Tibial nerve (tissue), 4 donors: ENCODE measurements at regions not wholly inside any gene's neighbourhood (a gene's known extent, or its start where the extent isn't known, plus 50 kb on each side); places are given as distances from the start of the nearest gene placed in this dataset.

Source experiments
- DNase-seq, 2 donors: peaks; one replicate each; pipeline ENCODE4 v3.0.0-alpha.2; 2019; ENCODE audit warnings: low spot score in 2 of 2
- H3K27ac ChIP-seq, 4 donors: fragments of 200-600 bp; sonication (generic) in 3 of 4; one replicate each; pipeline ENCODE4 v1.5.1; 2017 to 2019; ENCODE audit warnings: mild to moderate bottlenecking in 1 of 4
- H3K27me3 ChIP-seq, 2 donors: fragments of 200-600 bp; sonication (generic) in 1 of 2; one replicate each; pipeline versions ENCODE4 v1.5.1 to v1.6.0; 2017 to 2019
- H3K36me3 ChIP-seq, 3 donors: fragments of 200-600 bp; sonication (generic); one replicate each; pipeline ENCODE4 v1.5.1; 2018 to 2019
- H3K4me1 ChIP-seq, 4 donors: fragments of 200-600 bp; sonication (generic) in 3 of 4; one replicate each; pipeline ENCODE4 v1.5.1; 2017 to 2019
- H3K4me3 ChIP-seq, 4 donors: fragments of 200-600 bp; sonication (generic) in 3 of 4; one replicate each; pipeline ENCODE4 v1.5.1; 2017 to 2019; ENCODE audit warnings: mild to moderate bottlenecking in 1 of 4, moderate library complexity in 1 of 4
- H3K9me3 ChIP-seq, 4 donors: fragments of 200-600 bp; sonication (generic) in 3 of 4; one replicate each; pipeline ENCODE4 v1.5.1; 2017 to 2019
- CTCF ChIP-seq, 5 experiments: fragments of 200-600 bp in 3 of 5; fragments of 450-650 bp in 2 of 5; sonication (generic) in 3 of 5; IDR thresholded peaks; one replicate each; pipeline ENCODE4 v1.5.1; 2016 to 2019; ENCODE audit warnings: antibody characterized with exemption in 5 of 5, mild to moderate bottlenecking in 3 of 5, moderate library complexity in 2 of 5
- EP300 ChIP-seq, 2 donors: sonication (generic); formaldehyde crosslinking; IDR thresholded peaks; one replicate each; pipeline ENCODE4 v1.6.1; 2017; ENCODE audit warnings: antibody characterized with exemption in 2 of 2, mild to moderate bottlenecking in 1 of 2
- POLR2A ChIP-seq, 2 donors: fragments of 450-650 bp; IDR thresholded peaks; one replicate each; pipeline ENCODE4 v1.6.1; 2017; ENCODE audit warnings: antibody characterized with exemption in 2 of 2, mild to moderate bottlenecking in 2 of 2, moderate library complexity in 2 of 2
- WGBS, 2 donors: methylation state at CpG; one replicate each; pipeline ENCODE4 v1.1.5; 2018; 5-methylcytosine and 5-hydroxymethylcytosine counted together

GRCh38 chr21:22106720-22107410, 1108.7 kb downstream of the NCAM2 start:
- 84 to 89% methylated on average over 2 of the region's 2 CpGs for WGBS, 2 donors
- no peak for TF ChIP-seq EP300 (IDR thresholded peaks at IDR 0.05)
- TF ChIP-seq POLR2A (IDR thresholded peaks at IDR 0.05), result no peak
- TF ChIP-seq CTCF (IDR thresholded peaks at IDR 0.05), result no peak

GRCh38 chr21:22115746-22116145, 1117.5 kb downstream of the NCAM2 start:
- Histone ChIP-seq H3K36me3 (no peaks in the 10 kb centered on the region), H3K9me3 (peaks cover 0 to 6% (median 0%) of the 10 kb centered on the region in 4 donors), H3K4me3 (no peak overlapping the region), H3K27me3 (no peaks in the 10 kb centered on the region), H3K4me1 (no peaks in the 10 kb centered on the region), H3K27ac (no peak overlapping the region)
- DNase-seq, result no peak
- no peak for TF ChIP-seq POLR2A (IDR thresholded peaks at IDR 0.05)
- no peak for TF ChIP-seq EP300 (IDR thresholded peaks at IDR 0.05)
- no peak for TF ChIP-seq CTCF (IDR thresholded peaks at IDR 0.05)
- 84 to 88% methylated on average over 2 of the region's 2 CpGs for WGBS, 2 donors

More at GRCh38 chr21:22106720-22107410, 1108.7 kb downstream of the NCAM2 start:
- Histone ChIP-seq H3K4me3 (no peak overlapping the region), H3K9me3 (peaks cover 0 to 11% (median 0%) of the 10 kb centered on the region in 4 donors), H3K27me3 (no peaks in the 10 kb centered on the region), H3K4me1 (no peaks in the 10 kb centered on the region), H3K27ac (no peak overlapping the region), H3K36me3 (no peaks in the 10 kb centered on the region)
- no peak for DNase-seq

DNA sequence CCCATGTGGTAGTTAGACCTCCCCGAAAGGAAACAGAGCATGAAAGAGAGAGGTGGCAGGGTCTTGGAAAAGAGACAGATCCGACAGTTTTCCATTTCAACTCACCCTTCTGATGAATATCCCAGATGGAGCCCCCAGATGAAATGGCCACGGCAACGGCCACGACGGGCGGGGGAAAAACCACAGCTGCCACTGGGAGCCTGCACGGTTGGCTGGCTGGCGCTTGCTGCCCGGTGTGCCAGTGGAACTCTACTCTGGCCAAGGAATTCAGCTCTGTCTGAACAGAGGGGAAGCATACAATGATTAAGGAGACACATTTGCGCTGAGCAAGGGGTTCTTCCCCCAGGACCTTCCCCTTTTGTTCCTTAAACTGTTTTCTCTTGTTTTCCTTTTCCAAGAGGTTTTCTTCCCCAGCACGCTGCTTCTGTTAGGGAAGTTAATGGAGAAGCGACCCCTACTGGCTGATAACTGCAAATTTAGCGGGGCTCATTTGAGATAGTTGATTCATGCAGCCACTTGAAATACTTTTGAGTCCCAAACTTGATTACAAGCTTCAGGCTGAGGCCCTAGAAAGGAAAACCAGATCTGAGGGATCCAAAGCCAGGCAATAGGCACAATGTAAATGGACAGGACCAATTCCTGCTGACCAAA, 1122.5 kb downstream of the NCAM2 start:
- 78 to 79% methylated on average over 14 of the region's 14 CpGs for WGBS, 2 donors
- Histone ChIP-seq H3K9me3 (peaks cover 0 to 14% (median 0%) of the 10 kb centered on the region in 4 donors), H3K27ac (no peak overlapping the region), H3K27me3 (no peaks in the 10 kb centered on the region), H3K36me3 (no peaks in the 10 kb centered on the region), H3K4me1 (no peaks in the 10 kb centered on the region), H3K4me3 (no peak overlapping the region)
- TF ChIP-seq POLR2A (IDR thresholded peaks at IDR 0.05) (no peak), CTCF (IDR thresholded peaks at IDR 0.05) (no peak), EP300 (IDR thresholded peaks at IDR 0.05) (no peak)
- DNase-seq, result no peak

DNA sequence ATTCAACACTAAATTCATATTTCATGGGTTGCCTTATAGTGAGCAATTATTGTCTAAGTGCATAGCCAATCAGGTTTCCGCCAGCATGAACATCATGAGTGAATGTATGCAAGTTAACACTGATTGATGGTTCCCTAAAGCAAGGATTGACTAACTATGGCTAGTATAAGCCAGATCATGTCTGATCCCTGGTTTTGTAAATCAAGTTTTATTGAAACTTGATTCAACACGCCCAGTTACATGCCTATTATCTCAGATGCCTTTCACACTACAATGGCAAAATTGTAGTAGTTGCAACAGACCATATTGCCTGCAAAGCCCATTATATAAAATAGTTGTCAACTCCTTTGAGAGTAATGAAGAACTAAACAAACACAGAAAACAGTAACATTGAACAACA, 1127.4 kb downstream of the NCAM2 start:
- H3K4me3 ChIP-seq, result no peak overlapping the region
- H3K27ac ChIP-seq, result no peak overlapping the region
- 90 to 92% methylated on average over 2 of the region's 2 CpGs for WGBS, 2 donors
- H3K9me3 ChIP-seq, result peaks cover 0 to 14% (median 0%) of the 10 kb centered on the region in 4 donors
- H3K27me3 ChIP-seq, result no peaks in the 10 kb centered on the region
- no peak for DNase-seq
- H3K4me1 ChIP-seq, result no peaks in the 10 kb centered on the region
- TF ChIP-seq CTCF (IDR thresholded peaks at IDR 0.05) (no peak), EP300 (IDR thresholded peaks at IDR 0.05) (no peak), POLR2A (IDR thresholded peaks at IDR 0.05) (no peak)
- no peaks in the 10 kb centered on the region for H3K36me3 ChIP-seq

DNA sequence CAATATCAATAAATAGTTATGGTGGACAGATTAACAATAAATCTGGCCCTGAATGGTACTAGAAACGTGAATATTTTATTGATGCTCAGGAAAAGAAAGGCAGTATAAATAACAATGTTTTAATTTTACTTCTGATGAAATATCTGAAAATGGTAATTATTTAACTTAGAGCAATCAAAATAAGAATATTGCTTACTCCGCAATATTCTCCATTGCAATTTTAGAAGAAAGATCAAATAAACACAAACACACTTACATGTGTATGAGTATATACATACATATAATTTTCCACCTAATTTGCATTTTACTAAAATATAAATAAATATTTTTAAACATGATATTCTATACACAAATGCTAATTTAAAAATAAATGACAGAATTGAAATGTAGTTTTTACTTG, 1130.5 kb downstream of the NCAM2 start:
- no peaks in the 10 kb centered on the region for H3K36me3 ChIP-seq
- WGBS, 2 donors, result 84 to 86% methylated on average over 2 of the region's 2 CpGs
- TF ChIP-seq CTCF (IDR thresholded peaks at IDR 0.05) (no peak), POLR2A (IDR thresholded peaks at IDR 0.05) (no peak), EP300 (IDR thresholded peaks at IDR 0.05) (no peak)

More for the DNA sequence above, 1130.5 kb downstream of the NCAM2 start:
- DNase-seq, result no peak
- H3K4me1 ChIP-seq, result no peaks in the 10 kb centered on the region
- H3K4me3 ChIP-seq, result no peak overlapping the region
- H3K27ac ChIP-seq, result no peak overlapping the region
- H3K27me3 ChIP-seq, result no peaks in the 10 kb centered on the region
- H3K9me3 ChIP-seq, result no peaks in the 10 kb centered on the region
